Posterior cingulate gyrus (tissue), 11 donors: ENCODE measurements at regions not wholly inside any gene's neighbourhood (a gene's known extent, or its start where the extent isn't known, plus 50 kb on each side); places are given as distances from the start of the nearest gene placed in this dataset.
"Not testable (repeated sequence)": the region's sequence is repeated elsewhere in the genome, so short reads cannot be mapped to it uniquely, and the experiment has no call there.

Source experiments
- DNase-seq, 10 donors: peaks; one replicate each; pipeline versions ENCODE4 v3.0.0 to v3.0.0-alpha.2; 2020 to 2021; ENCODE audit warnings: mixed read lengths in 3 of 10
- intact Hi-C: fragments of 100-400 bp; cut with DNase I; formaldehyde crosslinking; loops from one replicate; pipeline ENCODE4 v1.15.1; 2023

GRCh38 chr2:145546091-145546490, 1026.2 kb upstream of the ZEB2 start:
- DNase-seq: no peak
- intact Hi-C loops: no loop called here

- DNase-seq: no peak
- intact Hi-C loops: no loop called here
These were observed 1023.9 kb upstream of the ZEB2 start for GRCh38 chr2:145543856-145544255.

GRCh38 chr2:145543155-145543554, 1023.2 kb upstream of the ZEB2 start:
- DNase-seq: no peak
- intact Hi-C loops: no loop called here

GRCh38 chr2:145541028-145541427, 1021.1 kb upstream of the ZEB2 start:
- intact Hi-C loops: no loop called here
- DNase-seq: no peak

GRCh38 chr2:145538661-145539350, 1018.9 kb upstream of the ZEB2 start:
- DNase-seq: no peak
- intact Hi-C loops: no loop called here

- intact Hi-C loops: no loop called here
- DNase-seq: no peak
These were observed 1010.7 kb upstream of the ZEB2 start for GRCh38 chr2:145530653-145531052.

GRCh38 chr2:145524836-145525235, 1004.9 kb upstream of the ZEB2 start:
- intact Hi-C loops: no loop called here
- DNase-seq: no peak

GRCh38 chr2:145524303-145524702, 1004.4 kb upstream of the ZEB2 start:
- intact Hi-C loops: no loop called here
- no peak for DNase-seq

- intact Hi-C loops, DNase-seq: not testable (repeated sequence)
These were observed 999.3 kb upstream of the ZEB2 start for GRCh38 chr2:145519254-145519653.

GRCh38 chr2:145511946-145512345, 992.0 kb upstream of the ZEB2 start:
- no peak for DNase-seq
- intact Hi-C loops: no loop called here

GRCh38 chr2:145503511-145503910, 983.6 kb upstream of the ZEB2 start:
- intact Hi-C loops: no loop called here
- no peak for DNase-seq

GRCh38 chr2:145501920-145502319, 982.0 kb upstream of the ZEB2 start:
- intact Hi-C loops: no loop called here
- DNase-seq: peak in 1 of 10 donors; percentile 73

GRCh38 chr2:145495590-145495989, 975.7 kb upstream of the ZEB2 start:
- no peak for DNase-seq
- intact Hi-C loops: no loop called here

GRCh38 chr2:145494441-145494840, 974.5 kb upstream of the ZEB2 start:
- intact Hi-C loops: no loop called here
- no peak for DNase-seq

GRCh38 chr2:145488571-145488970, 968.7 kb upstream of the ZEB2 start:
- intact Hi-C loops: no loop called here
- no peak for DNase-seq

- intact Hi-C loops: no loop called here
- DNase-seq: no peak
These were observed 964.7 kb upstream of the ZEB2 start for GRCh38 chr2:145484448-145485097.

GRCh38 chr2:145483854-145484253, 963.9 kb upstream of the ZEB2 start:
- DNase-seq: no peak
- intact Hi-C loops: no loop called here

- intact Hi-C loops: no loop called here
- DNase-seq: no peak
These were observed 961.5 kb upstream of the ZEB2 start for GRCh38 chr2:145481334-145481922.

GRCh38 chr2:145464866-145465265, 944.9 kb upstream of the ZEB2 start:
- intact Hi-C loops: no loop called here
- DNase-seq: no peak

- intact Hi-C loops: no loop called here
- no peak for DNase-seq
These were observed 940.2 kb upstream of the ZEB2 start for GRCh38 chr2:145460112-145460511.

GRCh38 chr2:145431181-145431951, 911.4 kb upstream of the ZEB2 start:
- DNase-seq: peak in 1 of 10 donors; percentile 10
- intact Hi-C loops: no loop called here
